ENCODE measurements at regions not wholly inside any gene's neighbourhood (a gene's known extent, or its start where the extent isn't known, plus 50 kb on each side); places are given as distances from the start of the nearest gene placed in this dataset.

DNA sequence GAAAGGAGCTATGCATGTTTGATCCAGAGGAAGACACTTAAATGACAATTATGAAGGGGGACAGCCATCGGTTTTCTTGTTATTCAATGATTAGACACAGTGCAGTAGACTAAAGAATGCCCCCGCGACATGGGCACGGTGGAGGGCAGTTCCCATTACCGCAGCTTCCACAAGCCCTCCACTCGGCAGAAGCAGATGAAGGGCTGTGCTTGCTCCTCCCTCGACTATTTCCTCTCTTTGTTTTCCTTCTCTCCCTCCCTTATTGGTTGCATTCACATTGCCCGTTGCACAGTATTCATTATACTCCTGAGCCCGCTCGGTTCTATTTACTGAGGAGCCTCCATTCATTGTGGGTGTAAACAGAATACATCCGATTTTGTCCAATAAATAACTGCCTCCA, 138.8 kb upstream of the RASSF8 start:
- ChIA-PET CTCF (no interaction called here), POLR2A (no interaction called here)
- no peaks in the 10 kb centered on the region for H3K36me3 Mint-ChIP-seq

GRCh38 chr12:25822281-25822680, 136.2 kb upstream of the RASSF8 start:
- Histone ChIP-seq H3K36me3 (ENCODE audit: insufficient read depth, low read length) (no peaks in the 10 kb centered on the region), H3K27ac (ENCODE audit: low read depth, low read length) (no peak overlapping the region), H3K4me3 (ENCODE audit: low read length) (no peak overlapping the region), H3K4me1 (ENCODE audit: insufficient read depth, low read length) (no peaks in the 10 kb centered on the region), H3K27me3 (ENCODE audit: insufficient read depth, low read length, poor library complexity, severe bottlenecking) (no peaks in the 10 kb centered on the region), H3K9me3 (ENCODE audit: low read length) (no peaks in the 10 kb centered on the region)
- no peak for DNase-seq
- Mint-ChIP-seq H3K27ac (no peak overlapping the region), H3K9me3 (no peaks in the 10 kb centered on the region), H3K4me3 (no peak overlapping the region), H3K36me3 (no peaks in the 10 kb centered on the region), H3K4me1 (no peaks in the 10 kb centered on the region), H3K27me3 (no peaks in the 10 kb centered on the region)
- ChIA-PET POLR2A (no interaction called here), CTCF (no interaction called here)

More for the DNA sequence above, 138.8 kb upstream of the RASSF8 start:
- no peak for DNase-seq
- H3K4me1 ChIP-seq (ENCODE audit: insufficient read depth, low read length), result no peaks in the 10 kb centered on the region
- H3K4me1 Mint-ChIP-seq, result no peaks in the 10 kb centered on the region
- no peak overlapping the region for H3K27ac ChIP-seq (ENCODE audit: low read depth, low read length)
- no peaks in the 10 kb centered on the region for H3K9me3 ChIP-seq (ENCODE audit: low read length)
- H3K4me3 ChIP-seq (ENCODE audit: low read length), result no peak overlapping the region
- no peaks in the 10 kb centered on the region for H3K36me3 ChIP-seq (ENCODE audit: insufficient read depth, low read length)
- no peaks in the 10 kb centered on the region for H3K27me3 Mint-ChIP-seq
- no peaks in the 10 kb centered on the region for H3K27me3 ChIP-seq (ENCODE audit: insufficient read depth, low read length, poor library complexity, severe bottlenecking)
- H3K4me3 Mint-ChIP-seq, result no peak overlapping the region
- no peak overlapping the region for H3K27ac Mint-ChIP-seq
- H3K9me3 Mint-ChIP-seq, result peaks cover 0 to 2% (median 0%) of the 10 kb centered on the region in 5 donors

GRCh38 chr12:25824734-25825133, 133.7 kb upstream of the RASSF8 start:
- H3K36me3 ChIP-seq (ENCODE audit: insufficient read depth, low read length), result no peaks in the 10 kb centered on the region
- H3K27me3 ChIP-seq (ENCODE audit: insufficient read depth, low read length, poor library complexity, severe bottlenecking), result no peaks in the 10 kb centered on the region

GRCh38 chr12:25825446-25825845, 133.0 kb upstream of the RASSF8 start:
- Histone ChIP-seq H3K36me3 (ENCODE audit: insufficient read depth, low read length) (no peaks in the 10 kb centered on the region), H3K9me3 (ENCODE audit: low read length) (no peaks in the 10 kb centered on the region), H3K4me3 (ENCODE audit: low read length) (no peak overlapping the region), H3K27ac (ENCODE audit: low read depth, low read length) (no peak overlapping the region), H3K4me1 (ENCODE audit: insufficient read depth, low read length) (no peaks in the 10 kb centered on the region), H3K27me3 (ENCODE audit: insufficient read depth, low read length, poor library complexity, severe bottlenecking) (no peaks in the 10 kb centered on the region)
- no peaks in the 10 kb centered on the region for H3K4me1 Mint-ChIP-seq
- H3K27me3 Mint-ChIP-seq, result peaks cover 0 to 2% of the 10 kb centered on the region in 2 donors
- H3K4me3 Mint-ChIP-seq, result no peak overlapping the region
- POLR2A ChIA-PET, result no interaction called here
- CTCF ChIA-PET, result no interaction called here
- H3K36me3 Mint-ChIP-seq, result no peaks in the 10 kb centered on the region
- no peak overlapping the region for H3K27ac Mint-ChIP-seq
- H3K9me3 Mint-ChIP-seq, result no peaks in the 10 kb centered on the region
- no peak for DNase-seq

More at GRCh38 chr12:25824734-25825133, 133.7 kb upstream of the RASSF8 start:
- ChIA-PET CTCF (no interaction called here), POLR2A (no interaction called here)
- Mint-ChIP-seq H3K36me3 (no peaks in the 10 kb centered on the region), H3K4me3 (no peak overlapping the region), H3K4me1 (no peaks in the 10 kb centered on the region), H3K27me3 (no peaks in the 10 kb centered on the region), H3K9me3 (no peaks in the 10 kb centered on the region), H3K27ac (no peak overlapping the region)
- Histone ChIP-seq H3K27ac (ENCODE audit: low read depth, low read length) (no peak overlapping the region), H3K4me3 (ENCODE audit: low read length) (no peak overlapping the region), H3K4me1 (ENCODE audit: insufficient read depth, low read length) (no peaks in the 10 kb centered on the region), H3K9me3 (ENCODE audit: low read length) (no peaks in the 10 kb centered on the region)
- no peak for DNase-seq

- H3K4me3 Mint-ChIP-seq, result no peak overlapping the region
- Histone ChIP-seq H3K36me3 (ENCODE audit: insufficient read depth, low read length) (no peaks in the 10 kb centered on the region), H3K27me3 (ENCODE audit: insufficient read depth, low read length, poor library complexity, severe bottlenecking) (no peaks in the 10 kb centered on the region), H3K4me3 (ENCODE audit: low read length) (no peak overlapping the region), H3K4me1 (ENCODE audit: insufficient read depth, low read length) (no peaks in the 10 kb centered on the region), H3K27ac (ENCODE audit: low read depth, low read length) (no peak overlapping the region), H3K9me3 (ENCODE audit: low read length) (no peaks in the 10 kb centered on the region)
- H3K36me3 Mint-ChIP-seq, result no peaks in the 10 kb centered on the region
- POLR2A ChIA-PET, result no interaction called here
- H3K27ac Mint-ChIP-seq, result no peak overlapping the region
- H3K4me1 Mint-ChIP-seq, result no peaks in the 10 kb centered on the region
- DNase-seq, result no peak
- CTCF ChIA-PET, result no interaction called here
- H3K27me3 Mint-ChIP-seq, result peaks cover 0 to 3% of the 10 kb centered on the region in 2 donors
- no peaks in the 10 kb centered on the region for H3K9me3 Mint-ChIP-seq
Measured at GRCh38 chr12:25827141-25827540, 131.3 kb upstream of the RASSF8 start.

GRCh38 chr12:25827747-25828146, 130.7 kb upstream of the RASSF8 start:
- DNase-seq, result no peak
- ChIA-PET CTCF (no interaction called here), POLR2A (no interaction called here)
- H3K27me3 Mint-ChIP-seq, result peaks cover 0 to 3% of the 10 kb centered on the region in 2 donors
- no peak overlapping the region for H3K4me3 ChIP-seq (ENCODE audit: low read length)
- H3K9me3 Mint-ChIP-seq, result no peaks in the 10 kb centered on the region
- no peak overlapping the region for H3K27ac Mint-ChIP-seq
- H3K27ac ChIP-seq (ENCODE audit: low read depth, low read length), result no peak overlapping the region
- no peaks in the 10 kb centered on the region for H3K9me3 ChIP-seq (ENCODE audit: low read length)
- no peaks in the 10 kb centered on the region for H3K27me3 ChIP-seq (ENCODE audit: insufficient read depth, low read length, poor library complexity, severe bottlenecking)
- H3K4me1 Mint-ChIP-seq, result no peaks in the 10 kb centered on the region
- H3K4me3 Mint-ChIP-seq, result no peak overlapping the region
- H3K4me1 ChIP-seq (ENCODE audit: insufficient read depth, low read length), result no peaks in the 10 kb centered on the region
- no peaks in the 10 kb centered on the region for H3K36me3 ChIP-seq (ENCODE audit: insufficient read depth, low read length)
- H3K36me3 Mint-ChIP-seq, result no peaks in the 10 kb centered on the region

GRCh38 chr12:25828188-25828587, 130.3 kb upstream of the RASSF8 start:
- Mint-ChIP-seq H3K9me3 (no peaks in the 10 kb centered on the region), H3K36me3 (no peaks in the 10 kb centered on the region)

DNA sequence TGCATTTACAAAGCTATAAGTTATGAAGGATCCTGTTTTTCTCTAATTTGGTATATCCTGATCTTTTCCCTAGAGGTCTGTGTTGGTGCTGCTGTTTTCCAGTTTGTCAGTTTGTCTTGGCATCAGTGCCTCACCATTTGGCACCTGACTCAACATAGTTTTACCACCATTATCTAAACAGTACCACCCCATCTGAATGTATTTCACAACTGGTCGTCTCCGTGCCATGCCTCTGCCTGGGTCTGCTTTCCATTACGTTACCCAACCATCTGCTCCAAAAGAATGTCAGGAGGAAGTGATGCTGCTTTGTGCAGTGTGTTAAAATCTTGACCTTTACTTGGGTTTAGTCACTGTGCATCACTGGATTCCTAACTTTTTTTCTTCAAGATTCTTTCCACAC, 129.3 kb upstream of the RASSF8 start:
- no peak overlapping the region for H3K27ac ChIP-seq (ENCODE audit: low read depth, low read length)
- Mint-ChIP-seq H3K4me3 (no peak overlapping the region), H3K27me3 (peaks cover 0 to 3% of the 10 kb centered on the region in 2 donors), H3K36me3 (no peaks in the 10 kb centered on the region), H3K27ac (no peak overlapping the region), H3K4me1 (no peaks in the 10 kb centered on the region), H3K9me3 (no peaks in the 10 kb centered on the region)
- no peaks in the 10 kb centered on the region for H3K4me1 ChIP-seq (ENCODE audit: insufficient read depth, low read length)
- no peaks in the 10 kb centered on the region for H3K36me3 ChIP-seq (ENCODE audit: insufficient read depth, low read length)
- no peak overlapping the region for H3K4me3 ChIP-seq (ENCODE audit: low read length)
- DNase-seq, result no peak
- no peaks in the 10 kb centered on the region for H3K27me3 ChIP-seq (ENCODE audit: insufficient read depth, low read length, poor library complexity, severe bottlenecking)
- H3K9me3 ChIP-seq (ENCODE audit: low read length), result no peaks in the 10 kb centered on the region
- ChIA-PET CTCF (no interaction called here), POLR2A (no interaction called here)

More at GRCh38 chr12:25828188-25828587, 130.3 kb upstream of the RASSF8 start:
- no peak for DNase-seq
- Histone ChIP-seq H3K36me3 (ENCODE audit: insufficient read depth, low read length) (no peaks in the 10 kb centered on the region), H3K27me3 (ENCODE audit: insufficient read depth, low read length, poor library complexity, severe bottlenecking) (no peaks in the 10 kb centered on the region), H3K4me3 (ENCODE audit: low read length) (no peak overlapping the region), H3K9me3 (ENCODE audit: low read length) (no peaks in the 10 kb centered on the region), H3K4me1 (ENCODE audit: insufficient read depth, low read length) (no peaks in the 10 kb centered on the region), H3K27ac (ENCODE audit: low read depth, low read length) (no peak overlapping the region)
- ChIA-PET CTCF (no interaction called here), POLR2A (no interaction called here)
- Mint-ChIP-seq H3K4me1 (no peaks in the 10 kb centered on the region), H3K4me3 (no peak overlapping the region), H3K27ac (no peak overlapping the region), H3K27me3 (peaks cover 0 to 3% of the 10 kb centered on the region in 2 donors)

- no peak for DNase-seq
- no peak overlapping the region for H3K27ac ChIP-seq (ENCODE audit: low read depth, low read length)
- H3K4me1 ChIP-seq (ENCODE audit: insufficient read depth, low read length), result no peaks in the 10 kb centered on the region
- Mint-ChIP-seq H3K27me3 (peaks cover 0 to 3% of the 10 kb centered on the region in 2 donors), H3K4me1 (no peaks in the 10 kb centered on the region), H3K4me3 (no peak overlapping the region), H3K9me3 (no peaks in the 10 kb centered on the region), H3K36me3 (no peaks in the 10 kb centered on the region), H3K27ac (no peak overlapping the region)
- POLR2A ChIA-PET, result no interaction called here
- H3K4me3 ChIP-seq (ENCODE audit: low read length), result no peak overlapping the region
- H3K27me3 ChIP-seq (ENCODE audit: insufficient read depth, low read length, poor library complexity, severe bottlenecking), result no peaks in the 10 kb centered on the region
- no peaks in the 10 kb centered on the region for H3K9me3 ChIP-seq (ENCODE audit: low read length)
- no peaks in the 10 kb centered on the region for H3K36me3 ChIP-seq (ENCODE audit: insufficient read depth, low read length)
- CTCF ChIA-PET, result no interaction called here
Measured at GRCh38 chr12:25830456-25830855, 128.0 kb upstream of the RASSF8 start.
